Sigmoid colon (tissue), 6 donors: ENCODE measurements at regions not wholly inside any gene's neighbourhood (a gene's known extent, or its start where the extent isn't known, plus 50 kb on each side); places are given as distances from the start of the nearest gene placed in this dataset.

Experiments used
- DNase-seq: peaks from one replicate; pipeline ENCODE4 v3.0.0-alpha.2; 2019
- H3K27ac ChIP-seq, 4 donors: fragments of 200-600 bp; sonication (generic); one replicate each; pipeline ENCODE4 v1.5.1; 2016 to 2019; ENCODE audit warnings: mild to moderate bottlenecking in 1 of 4
- H3K27me3 ChIP-seq, 3 donors: fragments of 200-600 bp; sonication (generic); one replicate each; pipeline ENCODE4 v1.5.1; 2019; ENCODE audit warnings: mild to moderate bottlenecking in 1 of 3
- H3K36me3 ChIP-seq, 4 donors: fragments of 200-600 bp; sonication (generic); one replicate each; pipeline ENCODE4 v1.5.1; 2016 to 2019
- H3K4me1 ChIP-seq, 4 donors: fragments of 200-600 bp; sonication (generic); one replicate each; pipeline ENCODE4 v1.5.1; 2017 to 2019
- H3K4me3 ChIP-seq, 4 donors: fragments of 200-600 bp; sonication (generic); one replicate each; pipeline ENCODE4 v1.5.1; 2017 to 2019; ENCODE audit warnings: mild to moderate bottlenecking in 2 of 4, moderate library complexity in 1 of 4
- H3K9me3 ChIP-seq, 4 donors: fragments of 200-600 bp in 3 of 4; sonication (generic) in 3 of 4; one replicate each; pipeline versions ENCODE4 v1.5.1 to v1.6.1; 2013 to 2019
- EP300 ChIP-seq, 4 donors: sonication (generic); formaldehyde crosslinking; IDR thresholded peaks; one replicate each; pipeline ENCODE4 v1.6.1; 2017; ENCODE audit warnings: antibody characterized with exemption in 4 of 4
- POLR2A ChIP-seq, 2 donors: fragments of 450-650 bp; IDR thresholded peaks; one replicate each; pipeline ENCODE4 v1.6.1; 2016; ENCODE audit warnings: antibody characterized with exemption in 2 of 2, mild to moderate bottlenecking in 2 of 2, moderate library complexity in 2 of 2
- POLR2AphosphoS5 ChIP-seq, 4 donors: sonication (generic); formaldehyde crosslinking; IDR thresholded peaks; one replicate each; pipeline ENCODE4 v1.6.1; 2017; ENCODE audit warnings: antibody characterized with exemption in 4 of 4
- WGBS, 2 donors: extraction: QIAGEN DNeasy Blood & Tissue Kit; methylation state at CpG; one replicate each; pipeline ENCODE4 v1.1.7; 2013; 5-methylcytosine and 5-hydroxymethylcytosine counted together
- intact Hi-C: fragments of 100-400 bp; cut with DNase I; formaldehyde crosslinking; loops from one replicate; pipeline ENCODE4 v1.15.1; 2023
- TF ChIP-seq, protein P1 (sequence below), 4 experiments: fragments of 450-650 bp in 3 of 4; fragments of 200-600 bp in 1 of 4; IDR thresholded peaks; one replicate each; pipeline ENCODE4 v1.5.1; 2016 to 2019; ENCODE audit warnings: antibody characterized with exemption in 4 of 4, mild to moderate bottlenecking in 3 of 4, moderate library complexity in 2 of 4
- donor health status: healthy with polysubstance abuse.
- donor health status: healthy.

DNA sequence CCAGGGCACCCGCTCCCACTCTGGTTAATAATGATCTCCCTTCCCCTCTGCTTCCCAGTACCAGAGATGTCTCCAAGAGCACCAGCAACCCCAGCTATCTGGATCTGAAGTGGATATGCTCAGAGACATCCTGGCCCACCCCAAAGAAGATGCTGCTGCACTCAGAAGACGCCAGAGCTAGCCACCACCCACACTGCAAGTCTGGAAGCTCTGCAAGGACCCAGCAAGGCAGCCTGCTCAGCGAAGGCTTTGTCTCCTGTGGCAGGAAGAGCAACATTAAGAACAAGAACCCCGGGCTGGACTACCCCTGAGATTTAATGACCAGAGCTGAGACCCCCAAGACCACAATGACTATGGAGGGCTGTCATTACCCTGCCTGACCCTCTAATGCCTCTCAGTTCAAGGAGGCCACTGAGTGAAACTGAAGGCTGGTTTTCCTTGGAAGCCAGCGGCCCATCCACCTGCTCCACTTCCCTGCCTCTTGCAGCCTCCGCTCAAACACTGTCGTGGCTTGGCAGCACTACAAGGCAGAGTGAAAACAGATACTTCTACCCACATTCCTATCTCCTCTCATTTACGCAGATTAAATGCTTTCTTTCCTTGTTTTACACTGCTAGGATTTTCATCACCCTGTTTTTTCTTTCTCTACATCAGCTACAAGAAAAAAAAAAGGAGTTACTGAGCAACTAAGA, 202.2 kb downstream of the SNX10 start:
- H3K36me3 ChIP-seq = no peaks in the 10 kb centered on the region
- no peaks in the 10 kb centered on the region for H3K27me3 ChIP-seq
- no peak overlapping the region for H3K4me3 ChIP-seq
- no peaks in the 10 kb centered on the region for H3K9me3 ChIP-seq
- H3K27ac ChIP-seq = no peak overlapping the region
- intact Hi-C loops = no loop called here
- H3K4me1 ChIP-seq = no peaks in the 10 kb centered on the region
- 85 to 96% methylated on average over 8 of the region's 8 CpGs for WGBS, 2 donors
- TF ChIP-seq POLR2AphosphoS5 (IDR thresholded peaks at IDR 0.05) (no peak), EP300 (IDR thresholded peaks at IDR 0.05) (no peak), POLR2A (IDR thresholded peaks at IDR 0.05) (no peak)
- TF ChIP-seq, protein P1, sequence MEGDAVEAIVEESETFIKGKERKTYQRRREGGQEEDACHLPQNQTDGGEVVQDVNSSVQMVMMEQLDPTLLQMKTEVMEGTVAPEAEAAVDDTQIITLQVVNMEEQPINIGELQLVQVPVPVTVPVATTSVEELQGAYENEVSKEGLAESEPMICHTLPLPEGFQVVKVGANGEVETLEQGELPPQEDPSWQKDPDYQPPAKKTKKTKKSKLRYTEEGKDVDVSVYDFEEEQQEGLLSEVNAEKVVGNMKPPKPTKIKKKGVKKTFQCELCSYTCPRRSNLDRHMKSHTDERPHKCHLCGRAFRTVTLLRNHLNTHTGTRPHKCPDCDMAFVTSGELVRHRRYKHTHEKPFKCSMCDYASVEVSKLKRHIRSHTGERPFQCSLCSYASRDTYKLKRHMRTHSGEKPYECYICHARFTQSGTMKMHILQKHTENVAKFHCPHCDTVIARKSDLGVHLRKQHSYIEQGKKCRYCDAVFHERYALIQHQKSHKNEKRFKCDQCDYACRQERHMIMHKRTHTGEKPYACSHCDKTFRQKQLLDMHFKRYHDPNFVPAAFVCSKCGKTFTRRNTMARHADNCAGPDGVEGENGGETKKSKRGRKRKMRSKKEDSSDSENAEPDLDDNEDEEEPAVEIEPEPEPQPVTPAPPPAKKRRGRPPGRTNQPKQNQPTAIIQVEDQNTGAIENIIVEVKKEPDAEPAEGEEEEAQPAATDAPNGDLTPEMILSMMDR (IDR thresholded peaks at IDR 0.05) = no peak
- no peak for DNase-seq

DNA sequence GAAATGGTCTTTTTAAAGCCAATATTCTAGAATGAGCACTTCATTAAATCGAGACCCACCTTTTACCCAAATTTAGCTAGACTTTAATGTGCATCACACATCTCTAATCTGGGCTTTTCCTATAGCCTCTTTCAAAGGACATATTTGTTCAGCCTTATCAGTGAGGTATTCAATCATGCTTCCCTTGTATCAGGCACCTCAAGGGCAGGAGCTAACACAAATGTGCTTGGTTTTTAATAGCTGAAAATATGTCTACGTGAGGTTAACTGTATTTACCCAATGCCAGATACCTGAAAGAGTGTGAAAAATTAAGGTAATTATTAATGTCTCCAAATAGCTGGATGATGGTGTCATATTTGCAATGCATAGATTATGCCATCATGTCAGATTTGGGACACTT, 203.9 kb downstream of the SNX10 start:
- Histone ChIP-seq H3K27ac (no peak overlapping the region), H3K4me3 (no peak overlapping the region), H3K9me3 (no peaks in the 10 kb centered on the region), H3K4me1 (no peaks in the 10 kb centered on the region), H3K36me3 (no peaks in the 10 kb centered on the region), H3K27me3 (no peaks in the 10 kb centered on the region)
- TF ChIP-seq EP300 (IDR thresholded peaks at IDR 0.05) = no peak
- no peak for TF ChIP-seq POLR2A (IDR thresholded peaks at IDR 0.05)
- TF ChIP-seq, protein P1 (IDR thresholded peaks at IDR 0.05) = no peak
- no peak for TF ChIP-seq POLR2AphosphoS5 (IDR thresholded peaks at IDR 0.05)
- DNase-seq = no peak
- intact Hi-C loops = no loop called here
- 86 to 93% methylated on average over 2 of the region's 2 CpGs for WGBS, 2 donors

DNA sequence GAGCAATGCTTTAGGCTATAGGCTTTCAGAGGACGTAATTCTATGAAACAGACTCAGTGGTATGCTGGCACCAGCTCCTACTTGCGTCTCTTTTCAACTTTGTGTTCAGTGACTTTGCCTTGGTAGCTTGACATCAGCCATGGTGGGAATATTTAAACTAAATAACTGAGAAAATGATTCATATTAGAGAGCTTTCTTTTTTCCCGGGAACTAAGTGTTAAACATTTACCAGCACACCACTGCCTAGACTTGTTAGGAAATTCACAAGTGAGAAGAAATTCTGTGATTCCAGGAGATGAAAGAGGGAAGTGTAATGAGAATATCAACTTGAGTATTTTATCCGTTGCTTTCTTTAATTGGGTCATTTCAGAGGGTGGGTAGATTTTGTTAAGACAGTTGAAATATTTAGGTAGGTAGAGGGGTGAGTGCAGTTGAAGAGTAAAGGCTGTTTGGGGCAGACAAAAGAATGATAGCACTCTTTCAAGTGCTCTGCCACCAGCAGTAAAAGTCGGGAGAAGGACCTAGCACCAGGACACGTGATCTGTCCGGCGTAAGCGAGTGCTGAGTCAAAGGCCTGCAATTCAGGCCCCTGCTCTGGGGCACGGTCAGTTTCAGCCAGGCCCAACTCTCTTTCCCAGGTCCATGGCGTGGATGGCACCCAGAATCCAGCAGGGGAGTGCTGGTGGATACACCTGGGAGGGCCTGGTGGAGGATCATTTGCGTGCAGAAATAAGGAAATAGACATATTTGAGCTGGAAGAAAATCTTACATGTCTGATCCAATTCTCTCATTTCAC, 206.3 kb downstream of the SNX10 start:
- Histone ChIP-seq H3K36me3 (no peaks in the 10 kb centered on the region), H3K27me3 (no peaks in the 10 kb centered on the region), H3K4me1 (no peaks in the 10 kb centered on the region), H3K9me3 (no peaks in the 10 kb centered on the region), H3K27ac (no peak overlapping the region), H3K4me3 (no peak overlapping the region)
- TF ChIP-seq POLR2AphosphoS5 (IDR thresholded peaks at IDR 0.05) (no peak), EP300 (IDR thresholded peaks at IDR 0.05) (no peak), POLR2A (IDR thresholded peaks at IDR 0.05) (no peak)
- TF ChIP-seq, protein P1 (IDR thresholded peaks at IDR 0.05) = no peak
- intact Hi-C loops = no loop called here
- no peak for DNase-seq
- WGBS, 2 donors = 92 to 93% methylated on average over 12 of the region's 12 CpGs

DNA sequence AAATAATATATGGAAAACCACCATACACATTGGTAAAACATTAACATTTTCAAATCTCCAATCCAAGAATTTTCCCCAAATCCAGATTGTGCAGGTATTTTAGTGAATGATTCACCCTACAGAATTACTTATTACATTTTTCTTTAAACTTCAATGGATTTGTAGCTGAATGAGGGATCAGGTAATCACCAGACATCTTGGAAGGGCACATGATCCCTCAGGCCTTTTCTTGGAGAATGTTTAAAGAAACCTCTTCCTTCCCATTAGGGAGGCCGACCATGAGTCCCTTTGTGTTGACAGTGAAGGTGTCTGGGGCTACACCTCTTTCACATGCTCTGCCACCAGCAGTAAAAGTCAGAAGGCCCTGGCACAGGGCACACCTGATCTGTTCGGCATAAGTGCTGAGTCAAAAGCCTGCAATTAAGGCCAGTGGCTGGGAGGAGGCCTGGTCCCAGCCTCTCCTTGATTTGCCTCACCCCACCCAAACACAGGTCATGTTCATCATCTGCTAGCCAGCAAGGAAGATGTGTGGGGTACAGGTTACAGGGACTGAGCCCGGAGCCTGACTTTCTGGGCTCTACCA, 207.7 kb downstream of the SNX10 start:
- H3K36me3 ChIP-seq = no peaks in the 10 kb centered on the region
- WGBS, 2 donors = 51 to 86% methylated on average over 3 of the region's 3 CpGs
- no peaks in the 10 kb centered on the region for H3K27me3 ChIP-seq
- no peak for DNase-seq
- intact Hi-C loops = no loop called here
- TF ChIP-seq EP300 (IDR thresholded peaks at IDR 0.05) = no peak
- TF ChIP-seq POLR2AphosphoS5 (IDR thresholded peaks at IDR 0.05) = no peak
- no peak for TF ChIP-seq POLR2A (IDR thresholded peaks at IDR 0.05)
- TF ChIP-seq, protein P1 (IDR thresholded peaks at IDR 0.05) = no peak
- no peaks in the 10 kb centered on the region for H3K9me3 ChIP-seq
- no peaks in the 10 kb centered on the region for H3K4me1 ChIP-seq
- no peak overlapping the region for H3K27ac ChIP-seq
- H3K4me3 ChIP-seq = no peak overlapping the region
